ENCODE measurements at regions not wholly inside any gene's neighbourhood (a gene's known extent, or its start where the extent isn't known, plus 50 kb on each side); places are given as distances from the start of the nearest gene placed in this dataset.

GRCh38 chrX:40488296-40488695, 92.5 kb upstream of the ATP6AP2 start:
- Histone ChIP-seq H3K9ac (ENCODE audit: control insufficient read depth, insufficient read depth, low read length) (no peak overlapping the region), H3K27ac (ENCODE audit: control insufficient read depth, insufficient read depth) (no peak overlapping the region), H4K20me1 (ENCODE audit: control insufficient read depth, insufficient read depth) (no peaks in the 10 kb centered on the region), H3K4me2 (ENCODE audit: control insufficient read depth, insufficient read depth) (no peak overlapping the region), H2AFZ (ENCODE audit: control insufficient read depth, low read depth, low read length) (no peak overlapping the region), H3K79me2 (ENCODE audit: control insufficient read depth, insufficient read depth, low read length) (no peaks in the 10 kb centered on the region), H3K4me3 (no peak overlapping the region), H3K36me3 (ENCODE audit: control insufficient read depth in 2 of 2, insufficient read depth in 2 of 2, low read length in 1 of 2) (no peaks in the 10 kb centered on the region), H3K4me1 (ENCODE audit: control insufficient read depth, insufficient read depth, low read length) (no peaks in the 10 kb centered on the region), H3K9me3 (replicated peaks; ENCODE audit: control insufficient read depth, insufficient read depth, low read length) (no peaks in the 10 kb centered on the region; the same call in 2 of the 3 replicates), H3K27me3 (replicated peaks in 1 of 2; ENCODE audit: control insufficient read depth in 2 of 2, insufficient read depth in 2 of 2, low read length in 1 of 2) (no peaks in the 10 kb centered on the region; a peak in 1 of 4 replicates)
- ChIA-PET POLR2A (no interaction called here), SMC1A (ENCODE audit: uncharacterized antibody, unreplicated experiment) (interaction anchor here (0.8 kb wide), 1 partner anchor 20 kb away, joined by 3 read pairs; no protein-coding TSS in a partner anchor), RAD21 (ENCODE audit: unreplicated experiment) (no interaction called here), CTCF (interaction anchor here (0.5 to 0.9 kb wide), 2 partner anchors 10 to 56 kb away, joined by 3 read pairs; no protein-coding TSS in a partner anchor)
- ATAC-seq (no peak), DNase-seq (ENCODE audit: low read depth, low spot score) (no peak), FAIRE-seq (no peak)
- BruUV-seq (replicated peaks): no TSS peak
- TF ChIP-seq CBFB (IDR thresholded peaks at IDR 0.05; ENCODE audit: low read depth): no peak
- no peak for TF ChIP-seq TCF7 (IDR thresholded peaks at IDR 0.05; ENCODE audit: borderline replicate concordance)
- no peak for TF ChIP-seq ZNF274 (IDR thresholded peaks at IDR 0.05; ENCODE audit: insufficient read depth, insufficient read length)
- TF ChIP-seq MEF2B (IDR thresholded peaks at IDR 0.05; ENCODE audit: partially characterized antibody, poor library complexity, severe bottlenecking): no peak
- TF ChIP-seq MTA3 (IDR thresholded peaks at IDR 0.05; ENCODE audit: borderline replicate concordance, low read length): no peak
- TF ChIP-seq KAT2A (conservative IDR thresholded peaks at IDR 0.05; ENCODE audit: control insufficient read depth, low read depth, low read length): no peak
- no peak for TF ChIP-seq HDGF (IDR thresholded peaks at IDR 0.05)
- no peak for TF ChIP-seq BACH1 (IDR thresholded peaks at IDR 0.05; ENCODE audit: borderline replicate concordance)
- TF ChIP-seq CBX5 (IDR thresholded peaks at IDR 0.05; ENCODE audit: low read depth): no peak
- no peak for TF ChIP-seq MYB (IDR thresholded peaks at IDR 0.05; ENCODE audit: borderline replicate concordance, low read depth, low read length)
- intact Hi-C loops (cut with micrococcal nuclease; ENCODE audit: unreplicated experiment) (no loop called here), in situ Hi-C loops (cut with MboI) (no loop called here)
- 18% methylated on average over 4 of the region's 4 CpGs for WGBS (ENCODE audit: insufficient coverage, insufficient replicate concordance, low lambda C conversion rate, missing lambda C conversion rate)

GRCh38 chrX:40485973-40486372, 94.8 kb upstream of the ATP6AP2 start:
- no peaks in the 10 kb centered on the region for H4K20me1 ChIP-seq (ENCODE audit: control insufficient read depth, insufficient read depth)
- ATAC-seq (no peak), FAIRE-seq (no peak), DNase-seq (ENCODE audit: low read depth, low spot score) (no peak)
- no peak overlapping the region for H3K4me2 ChIP-seq (ENCODE audit: control insufficient read depth, insufficient read depth)
- ChIA-PET CTCF (no interaction called here), POLR2A (no interaction called here), RAD21 (ENCODE audit: unreplicated experiment) (no interaction called here), SMC1A (ENCODE audit: uncharacterized antibody, unreplicated experiment) (interaction anchor here (0.6 kb wide), 1 partner anchor 62 kb away, joined by 3 read pairs; no protein-coding TSS in a partner anchor)
- WGBS (ENCODE audit: insufficient coverage, insufficient replicate concordance, low lambda C conversion rate, missing lambda C conversion rate): 67% methylated on average over 1 of the region's 1 CpG
- intact Hi-C loops (cut with micrococcal nuclease; ENCODE audit: unreplicated experiment) (no loop called here), in situ Hi-C loops (cut with MboI) (no loop called here)
- H3K9ac ChIP-seq (ENCODE audit: control insufficient read depth, insufficient read depth, low read length): no peak overlapping the region
- H3K4me1 ChIP-seq (ENCODE audit: control insufficient read depth, insufficient read depth, low read length): no peaks in the 10 kb centered on the region
- no peaks in the 10 kb centered on the region; a peak in 1 of 4 replicates for H3K27me3 ChIP-seq (replicated peaks in 1 of 2; ENCODE audit: control insufficient read depth in 2 of 2, insufficient read depth in 2 of 2, low read length in 1 of 2)
- no peak overlapping the region for H2AFZ ChIP-seq (ENCODE audit: control insufficient read depth, low read depth, low read length)
- TF ChIP-seq HDGF (IDR thresholded peaks at IDR 0.05): no peak
- TF ChIP-seq ETV6 (conservative IDR thresholded peaks at IDR 0.05 in 1 of 2, IDR thresholded peaks at IDR 0.05 in 1 of 2; ENCODE audit: borderline replicate concordance in 1 of 2, low read depth in 1 of 2): peak in 1 of 2 experiments; percentile 48; a peak in 1 of 4 replicates
- no TSS peak for BruUV-seq (replicated peaks)
- H3K9me3 ChIP-seq (replicated peaks; ENCODE audit: control insufficient read depth, insufficient read depth, low read length): no peaks in the 10 kb centered on the region; the same call in 2 of the 3 replicates
- H3K36me3 ChIP-seq (ENCODE audit: control insufficient read depth in 2 of 2, insufficient read depth in 2 of 2, low read length in 1 of 2): no peaks in the 10 kb centered on the region
- no peaks in the 10 kb centered on the region for H3K79me2 ChIP-seq (ENCODE audit: control insufficient read depth, insufficient read depth, low read length)
- H3K27ac ChIP-seq (ENCODE audit: control insufficient read depth, insufficient read depth): no peak overlapping the region
- no peak overlapping the region for H3K4me3 ChIP-seq
